PC-9 (cell line): ENCODE measurements at regions not wholly inside any gene's neighbourhood (a gene's known extent, or its start where the extent isn't known, plus 50 kb on each side); places are given as distances from the start of the nearest gene placed in this dataset.

Source experiments
- EZH2 ChIP-seq: fragments of 200-600 bp; sonication (generic); IDR thresholded peaks from 2 replicates; pipeline ENCODE4 v1.8.0; 2017; ENCODE audit warnings: antibody characterized with exemption, low read depth
- TF ChIP-seq, protein P1 (sequence below): fragments of 200-600 bp; sonication (generic); conservative IDR thresholded peaks from 2 replicates; pipeline ENCODE4 v1.6.1; 2017; ENCODE audit warnings: mixed run types, antibody characterized with exemption, mild to moderate bottlenecking, moderate library complexity

DNA sequence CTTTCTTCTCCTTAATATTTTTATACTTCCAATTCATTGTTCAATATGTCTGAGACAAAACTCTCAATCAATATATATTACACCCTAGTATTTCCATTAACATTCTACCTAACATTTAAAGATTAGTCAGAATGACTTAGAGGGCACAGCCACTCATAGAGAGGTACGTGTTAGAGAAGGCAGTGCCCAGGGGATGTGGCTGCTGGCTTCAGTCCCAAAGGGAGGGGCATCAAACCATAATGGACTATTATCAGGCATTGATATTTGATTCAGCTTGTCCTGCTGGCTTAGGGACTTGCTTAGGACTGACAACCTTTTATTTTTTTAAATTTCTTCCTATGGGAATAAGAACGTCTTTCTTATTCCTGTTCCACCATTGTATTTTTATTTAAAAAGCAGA lies 1392.0 kb upstream of the ATXN8OS start:
- TF ChIP-seq EZH2 = no peak
- TF ChIP-seq, protein P1, sequence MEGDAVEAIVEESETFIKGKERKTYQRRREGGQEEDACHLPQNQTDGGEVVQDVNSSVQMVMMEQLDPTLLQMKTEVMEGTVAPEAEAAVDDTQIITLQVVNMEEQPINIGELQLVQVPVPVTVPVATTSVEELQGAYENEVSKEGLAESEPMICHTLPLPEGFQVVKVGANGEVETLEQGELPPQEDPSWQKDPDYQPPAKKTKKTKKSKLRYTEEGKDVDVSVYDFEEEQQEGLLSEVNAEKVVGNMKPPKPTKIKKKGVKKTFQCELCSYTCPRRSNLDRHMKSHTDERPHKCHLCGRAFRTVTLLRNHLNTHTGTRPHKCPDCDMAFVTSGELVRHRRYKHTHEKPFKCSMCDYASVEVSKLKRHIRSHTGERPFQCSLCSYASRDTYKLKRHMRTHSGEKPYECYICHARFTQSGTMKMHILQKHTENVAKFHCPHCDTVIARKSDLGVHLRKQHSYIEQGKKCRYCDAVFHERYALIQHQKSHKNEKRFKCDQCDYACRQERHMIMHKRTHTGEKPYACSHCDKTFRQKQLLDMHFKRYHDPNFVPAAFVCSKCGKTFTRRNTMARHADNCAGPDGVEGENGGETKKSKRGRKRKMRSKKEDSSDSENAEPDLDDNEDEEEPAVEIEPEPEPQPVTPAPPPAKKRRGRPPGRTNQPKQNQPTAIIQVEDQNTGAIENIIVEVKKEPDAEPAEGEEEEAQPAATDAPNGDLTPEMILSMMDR = no peak
